ENCODE measurements at regions not wholly inside any gene's neighbourhood (a gene's known extent, or its start where the extent isn't known, plus 50 kb on each side); places are given as distances from the start of the nearest gene placed in this dataset.

- TF ChIP-seq, protein P1, sequence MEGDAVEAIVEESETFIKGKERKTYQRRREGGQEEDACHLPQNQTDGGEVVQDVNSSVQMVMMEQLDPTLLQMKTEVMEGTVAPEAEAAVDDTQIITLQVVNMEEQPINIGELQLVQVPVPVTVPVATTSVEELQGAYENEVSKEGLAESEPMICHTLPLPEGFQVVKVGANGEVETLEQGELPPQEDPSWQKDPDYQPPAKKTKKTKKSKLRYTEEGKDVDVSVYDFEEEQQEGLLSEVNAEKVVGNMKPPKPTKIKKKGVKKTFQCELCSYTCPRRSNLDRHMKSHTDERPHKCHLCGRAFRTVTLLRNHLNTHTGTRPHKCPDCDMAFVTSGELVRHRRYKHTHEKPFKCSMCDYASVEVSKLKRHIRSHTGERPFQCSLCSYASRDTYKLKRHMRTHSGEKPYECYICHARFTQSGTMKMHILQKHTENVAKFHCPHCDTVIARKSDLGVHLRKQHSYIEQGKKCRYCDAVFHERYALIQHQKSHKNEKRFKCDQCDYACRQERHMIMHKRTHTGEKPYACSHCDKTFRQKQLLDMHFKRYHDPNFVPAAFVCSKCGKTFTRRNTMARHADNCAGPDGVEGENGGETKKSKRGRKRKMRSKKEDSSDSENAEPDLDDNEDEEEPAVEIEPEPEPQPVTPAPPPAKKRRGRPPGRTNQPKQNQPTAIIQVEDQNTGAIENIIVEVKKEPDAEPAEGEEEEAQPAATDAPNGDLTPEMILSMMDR (IDR thresholded peaks at IDR 0.05): no peak
- TF ChIP-seq POLR2A (IDR thresholded peaks at IDR 0.05): no peak
Observed at GRCh38 chr2:67808112-67808511, 254.7 kb downstream of the C1D start.

Data from lower leg skin (tissue), 3 donors.